ENCODE measurements at regions not wholly inside any gene's neighbourhood (a gene's known extent, or its start where the extent isn't known, plus 50 kb on each side); places are given as distances from the start of the nearest gene placed in this dataset.

- TF ChIP-seq POLR2AphosphoS5 (IDR thresholded peaks at IDR 0.05; ENCODE audit: insufficient read depth, low read depth, low read length): no peak
- TF ChIP-seq FOS (IDR thresholded peaks at IDR 0.05; ENCODE audit: borderline replicate concordance, insufficient read depth, low read length): no peak
- TF ChIP-seq MYC (IDR thresholded peaks at IDR 0.05; ENCODE audit: low read depth, low read length): no peak
- no peak for TF ChIP-seq JUN (IDR thresholded peaks at IDR 0.05; ENCODE audit: borderline replicate concordance, insufficient read depth, insufficient read length, low read depth)
- TF ChIP-seq EZH2 (IDR thresholded peaks at IDR 0.05; ENCODE audit: borderline replicate concordance, low read depth, low read length, severe bottlenecking): no peak
- no peak for TF ChIP-seq POLR2A (IDR thresholded peaks at IDR 0.05; ENCODE audit: low read depth, low read length)
- TF ChIP-seq GATA2 (IDR thresholded peaks at IDR 0.05; ENCODE audit: insufficient read depth, insufficient read length, low read depth, low read length): no peak
- TF ChIP-seq, protein P1, sequence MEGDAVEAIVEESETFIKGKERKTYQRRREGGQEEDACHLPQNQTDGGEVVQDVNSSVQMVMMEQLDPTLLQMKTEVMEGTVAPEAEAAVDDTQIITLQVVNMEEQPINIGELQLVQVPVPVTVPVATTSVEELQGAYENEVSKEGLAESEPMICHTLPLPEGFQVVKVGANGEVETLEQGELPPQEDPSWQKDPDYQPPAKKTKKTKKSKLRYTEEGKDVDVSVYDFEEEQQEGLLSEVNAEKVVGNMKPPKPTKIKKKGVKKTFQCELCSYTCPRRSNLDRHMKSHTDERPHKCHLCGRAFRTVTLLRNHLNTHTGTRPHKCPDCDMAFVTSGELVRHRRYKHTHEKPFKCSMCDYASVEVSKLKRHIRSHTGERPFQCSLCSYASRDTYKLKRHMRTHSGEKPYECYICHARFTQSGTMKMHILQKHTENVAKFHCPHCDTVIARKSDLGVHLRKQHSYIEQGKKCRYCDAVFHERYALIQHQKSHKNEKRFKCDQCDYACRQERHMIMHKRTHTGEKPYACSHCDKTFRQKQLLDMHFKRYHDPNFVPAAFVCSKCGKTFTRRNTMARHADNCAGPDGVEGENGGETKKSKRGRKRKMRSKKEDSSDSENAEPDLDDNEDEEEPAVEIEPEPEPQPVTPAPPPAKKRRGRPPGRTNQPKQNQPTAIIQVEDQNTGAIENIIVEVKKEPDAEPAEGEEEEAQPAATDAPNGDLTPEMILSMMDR (IDR thresholded peaks at IDR 0.05; ENCODE audit: extremely low read depth in 1 of 2, insufficient read depth in 1 of 2, low read depth in 1 of 2, low read length in 2 of 2): no peak
- TF ChIP-seq, protein P2, sequence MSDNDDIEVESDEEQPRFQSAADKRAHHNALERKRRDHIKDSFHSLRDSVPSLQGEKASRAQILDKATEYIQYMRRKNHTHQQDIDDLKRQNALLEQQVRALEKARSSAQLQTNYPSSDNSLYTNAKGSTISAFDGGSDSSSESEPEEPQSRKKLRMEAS (IDR thresholded peaks at IDR 0.05; ENCODE audit: insufficient read depth, insufficient read length): no peak
- DNase-seq (ENCODE audit: low read depth, low spot score): no peak
- H3K9ac ChIP-seq (replicated peaks; ENCODE audit: extremely low read depth, insufficient read depth, low read length): no peak overlapping the region
- BruUV-seq (replicated peaks): no TSS peak
- H3K4me3 ChIP-seq (replicated peaks in 1 of 3; ENCODE audit: insufficient read depth in 1 of 3, low read depth in 1 of 3, low read length in 3 of 3): no peak overlapping the region
- no peaks in the 10 kb centered on the region for H3K9me3 ChIP-seq (replicated peaks; ENCODE audit: control insufficient read depth, insufficient read depth, low read length)
- no peak for FAIRE-seq
- H3K27ac ChIP-seq (ENCODE audit: insufficient read depth, low read depth, low read length): no peak overlapping the region
- dilution Hi-C loops (cut with MboI; ENCODE audit: extremely low pct_ligation_motif_present, low sequenced_read_pairs): no loop called here
- ChIA-PET POLR2A (no interaction called here), CTCF (no interaction called here)
- H4K20me1 ChIP-seq (replicated peaks; ENCODE audit: control insufficient read depth, extremely low read depth, insufficient read depth, low read length): no peaks in the 10 kb centered on the region
- H3K4me2 ChIP-seq (ENCODE audit: insufficient read depth, low read length): no peak overlapping the region
- intact Hi-C loops (cut with micrococcal nuclease): no loop called here
- H3K4me1 ChIP-seq (ENCODE audit: control insufficient read depth, extremely low read depth, insufficient read depth, low read length): no peaks in the 10 kb centered on the region
- no peaks in the 10 kb centered on the region for H3K9me1 ChIP-seq (replicated peaks; ENCODE audit: control insufficient read depth, extremely low read depth, insufficient read depth, low read length)
- no peaks in the 10 kb centered on the region for H3K27me3 ChIP-seq (ENCODE audit: control insufficient read depth in 2 of 2, insufficient read depth in 2 of 2, low read length in 2 of 2)
- H3K36me3 ChIP-seq (ENCODE audit: control insufficient read depth in 2 of 2, extremely low read depth in 1 of 2, insufficient read depth in 2 of 2, low read length in 2 of 2): no peaks in the 10 kb centered on the region
- no peaks in the 10 kb centered on the region for H3K79me2 ChIP-seq (ENCODE audit: control insufficient read depth, insufficient read depth, low read length)
- H2AFZ ChIP-seq (ENCODE audit: low read depth, low read length): no peak overlapping the region
Observed at GRCh38 chr10:117635826-117636225, 93.3 kb downstream of the EMX2 start.

Data from endothelial cell of umbilical vein (primary cell).